ENCODE measurements at regions not wholly inside any gene's neighbourhood (a gene's known extent, or its start where the extent isn't known, plus 50 kb on each side); places are given as distances from the start of the nearest gene placed in this dataset.

DNA sequence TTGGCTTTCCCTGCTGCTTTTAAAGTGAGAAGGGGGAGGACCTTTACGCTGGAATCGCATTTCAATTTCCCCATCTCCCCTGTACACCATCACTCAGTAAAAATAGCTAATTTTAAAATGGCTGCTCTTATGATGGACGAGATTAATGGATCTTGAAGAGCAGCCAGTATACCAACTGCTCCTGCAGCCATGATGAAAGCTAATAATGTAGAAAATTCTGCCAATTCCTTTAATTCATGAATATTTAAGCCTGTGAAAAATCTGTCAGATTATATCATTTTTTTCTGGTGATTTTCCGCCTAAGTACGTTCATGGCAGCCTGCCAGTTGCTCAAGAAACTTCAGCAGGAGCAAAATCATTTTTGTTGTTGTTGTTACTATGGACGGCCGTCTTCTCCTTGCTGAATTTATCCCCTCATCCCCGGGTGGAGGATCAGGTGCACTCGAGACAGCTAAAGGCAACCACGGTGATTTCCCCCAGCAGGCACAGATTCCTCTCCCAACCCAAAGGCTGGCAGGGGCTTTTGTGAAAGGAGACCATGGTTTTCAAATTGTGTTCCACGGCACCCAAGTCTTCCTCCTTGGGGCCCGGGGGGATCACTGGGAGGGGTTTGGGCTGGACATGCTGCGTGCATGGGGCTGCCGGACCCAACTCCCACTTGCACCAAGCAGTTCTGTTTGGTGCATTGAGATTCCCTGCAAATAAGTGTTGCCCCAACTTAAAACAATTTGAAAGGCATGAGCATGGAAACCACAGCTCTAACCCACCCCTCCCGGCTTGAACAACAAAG, 289.6 kb downstream of the UACA start:
- no peak for ATAC-seq (ENCODE audit: low read depth)
- H3K27me3 Mint-ChIP-seq: no peaks in the 10 kb centered on the region

GRCh38 chr15:70471517-70471916, 291.8 kb downstream of the UACA start:
- no peaks in the 10 kb centered on the region for H3K36me3 Mint-ChIP-seq
- H3K27ac Mint-ChIP-seq: no peak overlapping the region
- H3K9me3 Mint-ChIP-seq: no peaks in the 10 kb centered on the region
- peaks cover 12% of the 10 kb centered on the region for H3K4me1 Mint-ChIP-seq
- DNase-seq (ENCODE audit: low spot score in 2 of 2): no peak
- no peak for ATAC-seq (ENCODE audit: low read depth)
- peaks cover 2% of the 10 kb centered on the region for H3K27me3 Mint-ChIP-seq
- no peak overlapping the region for H3K4me3 Mint-ChIP-seq

More for the DNA sequence above, 289.6 kb downstream of the UACA start:
- Mint-ChIP-seq H3K36me3 (peaks cover 2% of the 10 kb centered on the region), H3K4me3 (no peak overlapping the region), H3K9me3 (no peaks in the 10 kb centered on the region), H3K27ac (no peak overlapping the region), H3K4me1 (peaks cover 15% of the 10 kb centered on the region)
- DNase-seq (ENCODE audit: low spot score in 2 of 2): no peak

GRCh38 chr15:70470556-70471191, 292.7 kb downstream of the UACA start:
- no peak for DNase-seq (ENCODE audit: low spot score in 2 of 2)
- Mint-ChIP-seq H3K9me3 (no peaks in the 10 kb centered on the region), H3K27ac (no peak overlapping the region), H3K27me3 (peaks cover 2% of the 10 kb centered on the region), H3K4me1 (peaks cover 9% of the 10 kb centered on the region), H3K4me3 (no peak overlapping the region), H3K36me3 (no peaks in the 10 kb centered on the region)
- ATAC-seq (ENCODE audit: low read depth): no peak

DNA sequence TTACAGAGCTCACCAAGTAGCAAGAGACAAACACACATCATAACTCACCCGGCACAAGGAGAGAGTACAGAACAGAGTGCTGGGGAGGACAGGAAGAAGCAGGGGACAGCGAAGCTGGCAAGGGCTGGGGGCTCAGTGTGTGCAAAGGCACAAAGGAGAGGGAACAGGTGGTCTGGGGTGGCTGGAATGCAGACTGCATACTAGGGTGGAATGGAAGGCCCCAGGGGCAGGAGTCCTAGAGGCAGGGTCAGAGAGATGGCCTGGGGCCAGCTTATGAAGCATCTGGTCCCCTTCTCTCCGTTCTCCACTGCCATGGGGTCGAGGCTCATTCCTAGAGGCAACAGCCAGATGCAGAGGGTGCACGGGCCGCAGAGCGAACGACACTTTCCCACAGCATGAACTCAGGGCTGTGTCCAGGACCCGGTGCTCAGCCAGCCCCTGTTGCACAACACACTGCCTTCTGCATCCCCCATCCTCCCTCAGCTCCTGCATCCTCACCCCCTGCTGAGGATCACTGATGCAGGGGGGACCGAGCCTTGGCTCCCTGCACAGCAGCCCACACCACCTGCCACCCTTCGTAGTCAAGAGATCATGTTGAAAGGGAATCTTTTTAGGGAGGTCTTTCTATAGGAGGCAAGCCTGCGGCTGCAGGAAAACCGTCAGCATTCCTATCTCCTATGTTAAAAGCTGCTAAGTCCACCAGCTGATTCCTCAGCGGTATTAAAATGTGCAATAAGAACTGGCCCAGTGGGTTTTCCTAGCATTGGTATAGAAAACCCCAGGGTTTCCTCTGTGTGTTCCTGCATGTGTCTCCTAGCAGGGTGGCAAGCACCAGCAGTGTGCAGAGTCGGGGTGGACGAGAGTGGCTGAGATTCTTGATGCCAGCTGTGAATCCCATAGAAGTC, 293.5 kb downstream of the UACA start:
- H3K4me3 Mint-ChIP-seq: no peak overlapping the region
- H3K9me3 Mint-ChIP-seq: no peaks in the 10 kb centered on the region
- peaks cover 2% of the 10 kb centered on the region for H3K27me3 Mint-ChIP-seq

GRCh38 chr15:70469182-70469581, 294.2 kb downstream of the UACA start:
- no peaks in the 10 kb centered on the region for H3K36me3 Mint-ChIP-seq
- H3K4me3 Mint-ChIP-seq: no peak overlapping the region
- H3K27me3 Mint-ChIP-seq: peaks cover 2% of the 10 kb centered on the region
- H3K27ac Mint-ChIP-seq: no peak overlapping the region
- H3K9me3 Mint-ChIP-seq: no peaks in the 10 kb centered on the region
- ATAC-seq (ENCODE audit: low read depth): no peak
- H3K4me1 Mint-ChIP-seq: peaks cover 7% of the 10 kb centered on the region
- no peak for DNase-seq (ENCODE audit: low spot score in 2 of 2)

More for the DNA sequence above, 293.5 kb downstream of the UACA start:
- no peaks in the 10 kb centered on the region for H3K36me3 Mint-ChIP-seq
- ATAC-seq (ENCODE audit: low read depth) (no peak), DNase-seq (ENCODE audit: low spot score in 2 of 2) (no peak)
- peaks cover 7% of the 10 kb centered on the region for H3K4me1 Mint-ChIP-seq
- no peak overlapping the region for H3K27ac Mint-ChIP-seq

- peaks cover 18% of the 10 kb centered on the region for H3K4me1 Mint-ChIP-seq
- DNase-seq (ENCODE audit: low spot score in 2 of 2) (peak in 1 of 2 donors; percentile 42), ATAC-seq (ENCODE audit: low read depth) (peak; percentile 91)
- H3K9me3 Mint-ChIP-seq: no peaks in the 10 kb centered on the region
- no peak overlapping the region for H3K4me3 Mint-ChIP-seq
- H3K27ac Mint-ChIP-seq: no peak overlapping the region
- peaks cover 2% of the 10 kb centered on the region for H3K27me3 Mint-ChIP-seq
- no peaks in the 10 kb centered on the region for H3K36me3 Mint-ChIP-seq
Measured at GRCh38 chr15:70466895-70467529, 296.3 kb downstream of the UACA start.

GRCh38 chr15:70466305-70466704, 297.1 kb downstream of the UACA start:
- Mint-ChIP-seq H3K27me3 (peaks cover 2% of the 10 kb centered on the region), H3K36me3 (no peaks in the 10 kb centered on the region), H3K4me1 (peaks cover 18% of the 10 kb centered on the region), H3K4me3 (no peak overlapping the region), H3K9me3 (no peaks in the 10 kb centered on the region), H3K27ac (no peak overlapping the region)
- ATAC-seq (ENCODE audit: low read depth): no peak
- no peak for DNase-seq (ENCODE audit: low spot score in 2 of 2)

- Mint-ChIP-seq H3K27ac (no peak overlapping the region), H3K4me1 (peaks cover 18% of the 10 kb centered on the region), H3K27me3 (peaks cover 2% of the 10 kb centered on the region), H3K36me3 (no peaks in the 10 kb centered on the region), H3K9me3 (no peaks in the 10 kb centered on the region), H3K4me3 (no peak overlapping the region)
- DNase-seq (ENCODE audit: low spot score in 2 of 2): no peak
- no peak for ATAC-seq (ENCODE audit: low read depth)
Measured at GRCh38 chr15:70465812-70466211, 297.5 kb downstream of the UACA start.

DNA sequence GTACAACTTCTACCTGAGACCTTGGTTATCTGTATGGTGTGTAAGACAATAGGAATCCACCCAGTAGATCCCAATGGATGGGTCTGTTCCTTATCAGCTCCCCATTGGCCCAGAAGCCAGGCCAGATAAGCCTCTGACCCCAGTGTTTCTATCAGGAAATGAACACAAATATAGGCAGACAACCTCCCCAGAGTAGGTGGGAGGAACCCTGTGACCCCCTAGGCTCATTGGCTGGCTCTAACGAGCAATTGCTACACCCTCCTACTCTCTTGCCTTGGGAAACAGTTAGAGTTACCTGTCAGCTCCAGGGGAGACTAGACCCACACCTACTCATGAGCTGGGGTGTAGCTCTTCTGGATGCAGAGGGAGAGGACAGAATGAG, 299.9 kb downstream of the UACA start:
- DNase-seq (ENCODE audit: low spot score in 2 of 2) (no peak), ATAC-seq (ENCODE audit: low read depth) (no peak)
- Mint-ChIP-seq H3K36me3 (no peaks in the 10 kb centered on the region), H3K4me1 (peaks cover 31% of the 10 kb centered on the region), H3K27me3 (no peaks in the 10 kb centered on the region), H3K27ac (no peak overlapping the region), H3K4me3 (no peak overlapping the region), H3K9me3 (no peaks in the 10 kb centered on the region)

DNA sequence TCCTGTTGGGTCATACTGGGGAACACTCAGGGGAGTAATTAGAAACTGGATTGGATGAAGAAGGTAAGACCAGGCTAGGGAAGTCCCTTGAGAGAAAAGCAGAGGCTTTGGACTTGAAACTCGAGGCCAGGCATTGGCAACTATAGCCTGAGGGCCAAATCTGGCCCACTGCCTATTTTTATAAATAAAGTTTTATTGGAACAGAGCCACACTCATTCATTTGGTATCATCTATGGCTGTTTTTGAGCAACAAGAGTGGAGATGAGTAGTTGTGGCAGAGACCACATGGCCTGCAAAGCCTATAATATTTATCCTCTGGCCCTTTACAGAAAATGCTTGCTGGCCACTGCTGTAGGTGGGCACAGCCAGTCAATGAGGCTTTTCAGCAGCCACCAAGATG, 301.4 kb downstream of the UACA start:
- Mint-ChIP-seq H3K4me1 (peaks cover 27% of the 10 kb centered on the region), H3K4me3 (no peak overlapping the region), H3K36me3 (no peaks in the 10 kb centered on the region), H3K27ac (no peak overlapping the region), H3K27me3 (peaks cover under 1% of the 10 kb centered on the region), H3K9me3 (no peaks in the 10 kb centered on the region)
- no peak for ATAC-seq (ENCODE audit: low read depth)
- no peak for DNase-seq (ENCODE audit: low spot score in 2 of 2)

DNA sequence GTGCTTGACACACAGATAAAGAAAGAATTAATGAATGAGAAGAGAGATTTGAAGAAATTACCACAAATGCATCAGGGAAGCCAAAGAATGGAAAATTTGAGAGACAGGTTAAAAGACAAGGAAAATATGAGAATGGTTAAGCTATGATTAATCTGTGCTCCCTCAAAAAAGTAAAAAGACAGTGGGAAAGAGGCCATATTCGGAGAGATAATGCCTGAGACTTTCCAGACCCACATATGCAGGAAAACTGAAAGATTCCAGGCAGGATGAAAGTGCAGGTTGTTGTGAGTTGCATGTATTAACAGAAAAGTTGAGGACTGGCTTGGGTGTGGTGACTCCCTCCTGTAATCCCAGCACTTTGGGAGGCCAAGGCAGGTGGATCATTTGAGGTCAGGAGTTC, 302.3 kb downstream of the UACA start:
- DNase-seq (ENCODE audit: low spot score in 2 of 2) (no peak), ATAC-seq (ENCODE audit: low read depth) (no peak)
- H3K9me3 Mint-ChIP-seq: no peaks in the 10 kb centered on the region
- no peak overlapping the region for H3K27ac Mint-ChIP-seq
- H3K4me3 Mint-ChIP-seq: no peak overlapping the region
- H3K36me3 Mint-ChIP-seq: no peaks in the 10 kb centered on the region
- H3K4me1 Mint-ChIP-seq: peaks cover 24% of the 10 kb centered on the region
- H3K27me3 Mint-ChIP-seq: peaks cover 2% of the 10 kb centered on the region

DNA sequence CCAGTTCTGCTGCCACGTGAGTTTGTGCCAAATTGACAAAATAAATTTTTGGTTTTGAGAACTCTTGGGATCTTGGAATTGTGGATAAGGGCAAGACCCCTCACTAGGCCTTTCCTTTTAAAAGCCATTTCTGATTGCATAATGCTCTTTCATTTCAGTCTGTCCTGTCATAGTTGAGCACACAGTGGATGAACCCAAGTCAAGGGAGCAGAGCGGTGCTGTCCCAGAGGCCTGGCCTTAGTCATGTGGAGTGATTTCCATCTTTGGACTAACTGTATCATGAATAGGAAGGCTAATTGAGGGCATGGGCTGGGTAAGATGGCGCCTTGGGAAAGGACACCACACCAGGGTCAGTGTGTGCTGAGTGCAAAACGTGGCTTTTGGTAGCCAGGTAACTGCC, 304.0 kb downstream of the UACA start:
- DNase-seq (ENCODE audit: low spot score in 2 of 2) (no peak), ATAC-seq (ENCODE audit: low read depth) (no peak)
- Mint-ChIP-seq H3K4me3 (no peak overlapping the region), H3K27ac (no peak overlapping the region), H3K9me3 (no peaks in the 10 kb centered on the region), H3K36me3 (no peaks in the 10 kb centered on the region), H3K27me3 (peaks cover 2% of the 10 kb centered on the region), H3K4me1 (peaks cover 24% of the 10 kb centered on the region)

DNA sequence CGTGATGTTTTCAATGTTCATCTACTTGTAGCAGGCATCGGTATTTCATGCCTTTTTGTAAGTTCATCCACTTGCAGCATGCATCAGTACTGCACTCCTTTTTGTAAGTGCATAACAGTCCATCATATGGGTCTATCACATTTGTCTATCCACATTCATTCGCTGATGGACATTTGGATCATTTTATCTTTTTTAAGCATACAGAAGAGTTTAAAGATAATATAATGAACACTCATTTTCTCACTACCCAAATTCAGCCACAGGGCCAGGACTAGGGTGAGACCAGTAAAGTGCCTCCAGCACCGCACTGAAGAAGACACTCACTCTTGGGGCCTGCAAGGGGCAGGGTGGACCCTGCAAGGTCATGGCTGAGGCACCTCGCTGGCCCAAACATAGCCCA, 309.6 kb downstream of the UACA start:
- Mint-ChIP-seq H3K36me3 (no peaks in the 10 kb centered on the region), H3K27ac (no peak overlapping the region), H3K27me3 (peaks cover 7% of the 10 kb centered on the region), H3K9me3 (no peaks in the 10 kb centered on the region), H3K4me3 (no peak overlapping the region), H3K4me1 (peaks cover 10% of the 10 kb centered on the region)
- DNase-seq (ENCODE audit: low spot score in 2 of 2): no peak
- ATAC-seq (ENCODE audit: low read depth): no peak

- H3K27me3 Mint-ChIP-seq: peaks cover 9% of the 10 kb centered on the region
- DNase-seq (ENCODE audit: low spot score in 2 of 2) (no peak), ATAC-seq (ENCODE audit: low read depth) (no peak)
- no peak overlapping the region for H3K27ac Mint-ChIP-seq
- H3K36me3 Mint-ChIP-seq: no peaks in the 10 kb centered on the region
- no peaks in the 10 kb centered on the region for H3K9me3 Mint-ChIP-seq
- H3K4me3 Mint-ChIP-seq: no peak overlapping the region
- peaks cover 14% of the 10 kb centered on the region for H3K4me1 Mint-ChIP-seq
Measured at GRCh38 chr15:70453238-70453637, 310.1 kb downstream of the UACA start.
